ACHN (cell line): ENCODE measurements at regions not wholly inside any gene's neighbourhood (a gene's known extent, or its start where the extent isn't known, plus 50 kb on each side); places are given as distances from the start of the nearest gene placed in this dataset.

ENCODE experiments used
- DNase-seq: peaks from one replicate; pipeline ENCODE4 v3.0.0-alpha.2; 2015
- in situ Hi-C: cut with HindIII; loops from 2 replicates; pipeline ENCODE4 v1.10.0; 2017; ENCODE audit warnings: low sequenced_read_pairs, low pct_ligation_motif_present, low pct_unique_long_range_greater_than_20kb

DNA sequence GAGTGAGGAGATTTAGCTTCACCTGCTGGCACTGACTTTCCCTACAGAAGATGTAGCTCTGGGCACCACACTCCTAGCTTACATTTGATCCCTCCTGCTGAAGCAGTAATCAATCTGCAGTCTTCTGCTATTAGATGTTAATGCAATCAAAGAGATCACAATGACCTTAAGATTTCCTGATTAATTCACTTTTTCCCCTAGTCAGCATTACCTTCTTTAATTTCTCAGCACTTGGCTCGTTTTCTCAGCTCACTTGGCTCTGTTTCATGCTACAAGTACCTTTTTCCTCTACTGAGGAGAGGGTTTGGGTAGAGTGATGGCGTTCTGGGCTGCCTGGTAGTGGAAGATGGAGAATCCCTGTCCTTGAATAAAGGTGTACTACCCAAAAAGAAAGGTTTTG, 113.0 kb upstream of the PAK3 start:
- DNase-seq = no peak
- in situ Hi-C loops = no loop called here

DNA sequence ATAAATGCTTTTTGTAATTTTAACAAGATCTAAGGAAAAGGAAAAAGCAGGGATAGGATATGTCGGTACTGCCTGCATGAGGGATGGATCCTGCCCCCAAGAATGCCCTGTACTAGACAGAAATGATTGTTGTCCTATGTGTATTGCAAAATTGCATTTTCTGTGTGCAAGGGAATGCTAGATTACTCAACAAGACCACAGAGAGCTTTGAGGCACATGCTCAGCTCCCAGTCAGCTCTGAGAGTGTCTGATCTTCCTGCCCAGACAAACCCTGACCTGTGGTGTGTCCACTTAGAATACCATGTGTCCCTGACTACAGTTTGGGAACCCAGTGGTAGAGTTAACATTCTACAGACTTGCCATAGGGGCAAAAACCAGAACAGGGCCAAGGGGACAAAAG, 129.2 kb upstream of the PAK3 start:
- in situ Hi-C loops = no loop called here
- no peak for DNase-seq

DNA sequence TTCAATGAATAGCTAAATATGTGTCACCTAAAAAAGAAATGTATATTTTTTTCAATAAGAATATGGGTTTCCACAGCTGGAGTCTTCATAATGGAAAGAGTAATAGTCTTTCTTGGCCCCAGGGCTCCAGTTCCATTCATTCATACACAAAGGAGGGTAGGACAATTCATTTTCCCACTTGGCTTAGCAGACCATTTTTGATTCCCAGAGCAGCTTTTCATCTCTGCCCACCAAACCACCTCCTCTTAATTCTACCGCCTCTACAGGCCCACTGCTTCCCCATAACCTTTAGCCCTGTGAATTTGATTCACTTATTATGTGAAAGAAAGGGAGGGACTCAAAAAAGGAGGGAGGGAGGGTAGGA, 129.9 kb upstream of the PAK3 start:
- in situ Hi-C loops = no loop called here
- no peak for DNase-seq

- no peak for DNase-seq
- in situ Hi-C loops = no loop called here
Measured at GRCh38 chrX:110965409-110966090, 130.4 kb upstream of the PAK3 start.

DNA sequence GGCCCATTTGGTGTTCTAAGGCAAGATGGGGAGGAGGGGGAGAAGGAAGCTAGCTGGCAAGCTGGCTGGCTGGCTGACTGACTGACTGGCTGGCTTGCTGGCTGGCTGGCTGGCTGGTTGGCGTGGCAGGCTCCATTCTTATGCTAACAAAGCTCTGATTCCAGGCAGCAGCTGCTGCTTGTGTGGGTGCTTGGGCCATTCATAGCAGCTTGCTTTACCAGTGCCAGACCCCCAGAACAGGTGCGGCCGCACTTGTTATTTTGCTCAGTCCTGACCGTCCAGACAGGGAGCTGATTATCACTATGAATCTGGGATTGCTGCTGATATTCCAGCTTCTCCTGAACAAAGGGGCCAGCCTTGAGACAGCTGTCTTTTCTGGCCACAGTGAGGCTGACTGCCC, 131.2 kb upstream of the PAK3 start:
- in situ Hi-C loops = no loop called here
- no peak for DNase-seq

DNA sequence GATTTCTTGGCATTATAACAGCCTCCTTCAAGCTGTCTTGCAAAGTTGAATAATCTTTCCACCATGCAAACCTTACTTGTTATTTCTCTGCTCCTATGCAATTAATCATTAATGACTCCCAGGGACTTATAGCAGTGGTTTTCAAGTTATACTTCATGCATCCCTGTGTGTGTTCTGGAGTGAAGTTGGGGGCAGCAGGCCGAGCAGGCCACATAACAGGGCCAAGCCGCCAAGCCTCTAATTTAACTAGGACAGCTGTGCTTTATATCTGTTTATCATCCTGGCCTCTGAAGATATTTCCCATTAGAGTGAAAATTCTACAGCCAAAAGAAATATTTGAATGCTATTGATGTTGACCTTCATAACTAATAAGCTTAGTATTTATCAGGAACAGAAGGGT, 133.5 kb upstream of the PAK3 start:
- in situ Hi-C loops = no loop called here
- no peak for DNase-seq

- DNase-seq = no peak
- in situ Hi-C loops = no loop called here
Measured at GRCh38 chrX:110955706-110956105, 140.3 kb upstream of the PAK3 start.

DNA sequence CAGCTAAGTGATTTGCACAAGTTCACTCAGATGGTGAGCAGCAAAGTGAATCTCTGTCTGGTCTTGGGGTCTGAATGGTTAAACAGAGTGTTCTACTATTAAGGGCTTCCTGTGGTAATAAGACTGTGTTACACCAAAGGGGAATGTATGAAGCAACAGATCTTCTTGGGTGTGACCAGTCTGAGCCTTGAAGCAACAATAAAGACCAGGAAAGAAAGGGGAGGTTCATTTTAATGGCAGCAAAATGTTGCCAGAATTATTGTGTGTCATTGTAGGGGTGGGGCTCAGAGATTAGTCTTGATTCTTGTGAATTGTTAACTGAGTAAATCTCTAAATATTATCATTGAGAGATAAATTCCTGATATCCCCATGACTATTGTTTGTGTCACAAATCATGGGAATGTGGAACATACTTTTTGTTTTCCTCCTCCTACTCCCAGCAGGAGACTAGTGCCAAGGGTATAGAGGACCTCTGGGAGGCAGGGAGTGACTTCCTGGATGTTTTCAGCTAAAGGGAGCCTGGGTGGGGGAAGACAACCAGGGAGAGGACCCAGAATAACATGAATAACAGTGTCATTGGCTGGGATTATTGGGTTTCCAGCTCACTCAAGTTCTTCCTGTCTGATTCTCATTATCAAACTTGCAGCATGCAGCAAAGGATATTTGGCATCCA, 141.4 kb upstream of the PAK3 start:
- DNase-seq = no peak
- in situ Hi-C loops = no loop called here

DNA sequence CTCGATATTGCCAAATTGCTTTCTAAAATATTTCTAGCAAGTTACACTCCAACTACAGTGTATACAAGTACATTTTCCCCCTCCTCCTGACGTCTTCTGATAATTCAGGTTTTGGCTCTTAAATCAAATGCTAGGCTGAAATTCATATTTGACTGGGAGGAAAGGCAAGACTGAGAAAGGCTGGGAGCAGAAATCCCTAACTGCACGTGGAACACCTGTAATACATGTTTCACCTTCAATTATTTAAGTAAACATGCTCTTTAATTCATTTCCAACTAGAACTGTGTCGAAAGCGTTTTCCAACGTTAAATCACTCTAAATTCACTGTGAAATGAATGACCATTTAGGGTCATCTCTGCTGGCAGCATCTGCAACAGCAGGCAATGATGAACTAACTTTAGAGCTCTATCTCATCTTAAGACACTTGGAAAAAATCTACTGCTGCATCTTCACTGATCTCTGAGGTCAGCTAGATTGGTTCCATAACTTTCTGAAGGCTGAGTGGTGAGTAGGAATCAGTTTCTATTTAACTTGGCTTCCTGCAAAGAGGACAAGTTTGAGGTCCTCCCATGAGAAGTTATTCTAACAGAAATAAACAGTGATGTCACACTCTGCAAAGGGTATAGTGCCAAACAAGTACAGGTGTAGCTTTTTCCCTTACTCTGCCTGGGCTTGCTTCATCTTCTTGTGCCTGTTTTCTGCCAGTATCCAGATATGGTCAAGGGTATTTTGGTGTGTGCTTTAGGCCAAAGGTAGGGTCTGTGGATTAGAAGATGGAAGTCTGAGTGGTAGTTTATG, 144.3 kb upstream of the PAK3 start:
- no peak for DNase-seq
- in situ Hi-C loops = no loop called here

DNA sequence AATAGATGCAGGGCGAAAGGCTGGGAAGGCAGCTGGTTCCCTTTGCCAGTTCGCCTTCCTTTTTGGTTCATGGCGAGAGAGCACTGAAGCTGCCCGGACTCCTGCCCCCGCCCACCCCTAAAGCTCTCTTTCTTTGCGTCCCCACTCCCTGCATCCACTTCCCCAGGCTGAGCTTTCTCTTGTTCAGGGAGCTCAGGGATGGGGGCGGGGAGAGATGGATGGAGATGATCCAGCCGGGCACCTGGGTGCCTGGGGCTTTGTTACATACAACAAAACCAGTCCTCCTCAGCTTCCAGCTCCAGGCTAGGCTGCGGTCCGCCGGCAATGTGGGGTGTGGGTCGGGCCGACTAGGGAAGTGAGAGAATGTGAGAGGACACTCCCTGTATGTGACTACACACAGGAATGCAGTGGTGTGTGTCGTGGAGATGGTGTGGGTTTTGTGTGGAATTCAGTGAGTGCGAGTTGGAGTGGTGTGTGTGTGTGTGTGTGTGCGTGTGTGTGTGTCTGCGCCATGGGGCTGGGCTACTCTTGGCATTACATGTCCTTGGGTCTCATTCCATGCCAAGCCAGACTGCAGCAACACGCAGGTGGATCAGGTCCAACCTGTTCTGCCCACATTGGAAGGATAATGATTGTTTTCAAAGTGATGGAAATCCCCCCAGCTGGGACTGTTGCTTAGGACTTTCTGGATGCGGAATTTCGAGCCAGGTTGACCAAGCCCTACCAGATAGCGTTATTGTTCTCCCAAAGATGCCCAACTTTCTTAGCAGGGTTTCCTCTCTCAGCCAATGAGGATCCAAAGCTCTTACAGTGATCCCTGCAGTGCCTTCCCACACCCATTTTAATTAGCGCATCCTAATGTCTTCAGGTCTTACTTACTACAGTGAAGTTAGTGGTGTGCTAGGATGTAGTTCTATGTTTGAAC, 149.4 kb upstream of the CHRDL1 start:
- in situ Hi-C loops = no loop called here
- no peak for DNase-seq

DNA sequence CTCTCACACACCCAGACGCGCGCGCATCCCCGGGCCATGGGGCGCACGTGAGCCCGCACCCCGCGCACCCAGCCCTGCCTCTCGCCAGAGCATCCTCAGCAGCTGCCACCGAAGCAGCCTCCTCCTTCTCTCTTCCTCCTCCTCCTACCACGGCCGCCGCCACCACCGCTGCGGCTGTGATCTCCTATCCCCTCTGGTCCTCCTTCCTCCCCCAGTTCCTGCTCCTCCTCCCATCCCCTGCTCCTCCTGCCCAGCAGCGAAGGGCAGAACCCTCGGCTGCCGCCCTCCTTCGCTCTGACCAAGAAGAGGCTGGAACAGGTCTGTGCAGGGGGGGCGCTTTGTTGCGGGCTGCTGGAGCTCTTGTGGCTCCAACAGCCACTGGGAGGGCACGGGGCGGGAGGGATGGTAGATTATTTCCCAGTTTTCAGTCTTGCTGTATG, 148.7 kb upstream of the CHRDL1 start:
- in situ Hi-C loops = no loop called here
- DNase-seq = no peak

DNA sequence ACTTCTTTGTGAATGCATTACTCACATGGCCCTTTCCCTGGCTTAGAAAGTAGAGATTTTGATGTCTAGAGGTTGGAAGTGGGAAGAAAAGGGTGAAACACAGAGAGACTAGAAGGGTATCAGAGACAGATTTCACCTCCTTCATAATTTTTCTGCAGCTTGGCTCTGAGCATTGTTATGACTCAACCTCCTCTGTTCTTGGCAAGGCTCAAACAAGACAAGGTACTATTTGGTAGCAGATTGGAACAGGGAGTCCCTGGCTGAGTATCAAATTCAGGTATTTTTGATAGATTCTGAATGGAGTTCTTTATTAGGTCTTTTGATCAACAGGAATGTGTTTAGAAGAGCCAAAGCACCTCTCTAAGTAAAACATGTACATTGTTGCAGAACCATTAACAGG, 146.3 kb upstream of the CHRDL1 start:
- in situ Hi-C loops = no loop called here
- DNase-seq = no peak

DNA sequence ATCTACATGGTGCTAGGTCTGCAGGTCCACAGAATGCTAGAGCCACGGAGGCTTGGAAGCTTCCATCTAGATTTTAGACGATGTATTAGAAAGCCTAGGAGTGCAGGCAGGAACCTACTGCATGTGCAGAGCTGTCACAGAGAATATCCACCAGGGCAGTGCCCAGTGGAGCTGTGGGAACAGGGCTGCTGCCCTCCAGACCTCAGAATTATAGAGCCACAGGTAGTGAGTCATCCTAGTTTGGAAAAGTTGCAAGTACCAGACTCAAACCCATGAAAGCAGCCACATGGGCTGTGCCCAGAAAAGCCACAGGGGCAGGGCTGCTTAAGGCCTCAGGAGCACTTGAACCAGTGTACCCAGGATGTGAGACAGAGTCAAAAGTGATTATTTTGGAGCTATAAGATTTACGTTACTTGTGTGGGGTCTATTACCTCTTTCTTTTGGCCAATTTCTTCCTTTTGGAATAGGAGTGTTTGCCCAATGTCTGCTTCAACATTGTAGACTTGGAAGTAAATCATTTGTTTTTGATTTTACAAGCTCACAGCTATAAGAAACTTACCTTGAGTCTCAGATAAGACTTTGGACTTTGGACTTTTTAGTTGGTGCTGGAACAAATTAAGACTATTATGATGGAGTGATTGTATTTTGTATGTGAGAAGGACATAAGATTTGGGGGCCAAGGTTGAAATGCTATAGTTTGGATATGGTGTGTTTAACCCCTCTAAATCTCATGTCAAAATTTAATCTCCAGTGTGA, 143.5 kb upstream of the CHRDL1 start:
- in situ Hi-C loops = no loop called here
- no peak for DNase-seq

DNA sequence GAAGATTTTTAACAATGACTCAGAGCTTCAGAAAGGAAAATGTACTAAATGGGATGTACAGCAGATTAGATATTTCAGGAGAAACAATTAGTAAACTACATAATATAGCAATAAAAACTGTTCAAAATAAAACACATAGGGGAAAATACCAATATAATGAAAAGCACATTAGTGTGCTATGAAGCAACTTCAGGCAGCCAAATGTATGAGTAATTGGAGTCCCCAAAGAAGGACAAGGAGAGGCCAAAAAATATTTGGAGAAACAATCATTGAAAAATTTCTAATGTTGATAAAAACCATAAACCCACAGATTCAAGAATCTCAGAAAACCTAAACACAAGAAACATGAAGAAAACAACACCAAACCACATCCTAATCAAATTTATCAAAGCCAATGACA, 129.3 kb upstream of the CHRDL1 start:
- in situ Hi-C loops = no loop called here
- no peak for DNase-seq

DNA sequence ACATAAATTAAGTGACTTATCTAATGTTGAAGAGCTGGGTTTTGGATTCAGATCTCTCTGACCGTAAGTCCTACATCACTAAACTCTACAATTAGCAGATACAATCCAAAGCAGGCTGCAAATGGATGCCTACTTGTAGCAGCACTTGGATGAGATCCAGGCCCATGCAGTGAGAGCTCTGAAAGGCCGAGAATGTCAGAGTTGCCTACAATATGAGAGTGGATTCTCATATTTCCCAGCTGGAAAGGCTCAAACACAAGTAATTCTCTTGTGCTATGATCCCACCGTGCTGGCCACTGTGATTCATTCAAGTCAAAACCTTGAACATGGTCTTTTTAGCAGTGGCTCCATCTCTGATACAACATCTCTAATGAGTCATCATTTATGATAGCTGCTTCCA, 125.4 kb upstream of the CHRDL1 start:
- in situ Hi-C loops = no loop called here
- no peak for DNase-seq

DNA sequence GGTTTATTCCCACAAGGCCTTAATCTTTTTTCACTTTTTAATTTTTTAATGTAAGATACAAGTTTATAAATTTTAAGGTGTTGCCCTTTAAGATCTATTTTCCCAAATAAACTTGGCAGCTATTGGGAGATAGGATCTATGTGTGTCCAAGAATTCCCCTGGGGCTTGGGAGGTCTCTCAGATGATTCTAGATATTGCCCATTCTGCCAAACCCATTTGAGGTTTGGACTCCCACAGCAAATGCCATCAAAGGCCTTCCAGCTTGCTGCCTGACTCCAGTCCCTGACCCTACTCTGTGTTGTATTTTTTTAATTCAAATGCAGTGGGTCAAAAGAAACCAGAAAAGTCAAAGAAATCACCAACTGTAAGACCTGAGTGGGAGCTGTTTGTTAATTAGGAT, 120.0 kb upstream of the CHRDL1 start:
- DNase-seq = no peak
- in situ Hi-C loops = no loop called here

DNA sequence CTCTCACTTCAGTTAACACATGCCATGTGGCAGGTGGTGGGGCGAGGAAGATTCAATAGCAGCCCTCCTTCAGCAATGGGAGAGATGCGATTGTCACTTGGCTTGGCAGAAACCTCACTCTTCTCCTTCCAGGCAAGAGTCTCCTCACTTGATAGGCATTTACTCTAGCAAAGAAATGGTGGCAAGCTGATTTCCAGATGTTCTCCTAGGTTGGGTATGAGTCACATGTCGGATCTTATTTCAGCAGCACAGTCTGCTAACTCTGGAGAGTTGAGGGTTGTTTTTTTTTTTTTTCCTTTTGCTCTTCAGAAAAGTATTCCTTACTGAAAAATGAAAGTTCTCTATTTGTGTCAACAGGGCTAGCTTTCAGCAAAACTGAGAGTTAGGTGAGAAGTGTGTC, 119.5 kb upstream of the CHRDL1 start:
- no peak for DNase-seq
- in situ Hi-C loops = no loop called here

DNA sequence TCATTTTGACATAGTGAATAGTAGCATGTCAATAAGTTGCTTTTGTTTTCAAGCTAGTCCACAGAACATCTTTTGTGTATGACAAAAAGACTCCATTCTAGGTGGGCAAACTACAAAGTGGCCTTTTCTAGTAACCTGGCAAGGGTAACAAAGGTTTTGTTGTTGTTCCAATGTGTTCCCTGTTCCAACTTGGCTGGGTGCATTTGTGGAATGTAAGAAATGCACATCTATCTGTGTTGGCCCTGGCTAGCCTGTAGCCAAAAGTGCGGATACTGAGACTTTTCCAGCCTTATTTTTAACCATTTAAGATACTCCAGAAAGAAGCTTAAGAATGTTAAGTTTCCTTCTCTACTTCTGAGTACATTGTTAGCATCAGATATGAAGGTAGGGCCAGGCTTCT, 118.7 kb upstream of the CHRDL1 start:
- in situ Hi-C loops = no loop called here
- DNase-seq = no peak
